ENCODE measurements at regions not wholly inside any gene's neighbourhood (a gene's known extent, or its start where the extent isn't known, plus 50 kb on each side); places are given as distances from the start of the nearest gene placed in this dataset.

DNA sequence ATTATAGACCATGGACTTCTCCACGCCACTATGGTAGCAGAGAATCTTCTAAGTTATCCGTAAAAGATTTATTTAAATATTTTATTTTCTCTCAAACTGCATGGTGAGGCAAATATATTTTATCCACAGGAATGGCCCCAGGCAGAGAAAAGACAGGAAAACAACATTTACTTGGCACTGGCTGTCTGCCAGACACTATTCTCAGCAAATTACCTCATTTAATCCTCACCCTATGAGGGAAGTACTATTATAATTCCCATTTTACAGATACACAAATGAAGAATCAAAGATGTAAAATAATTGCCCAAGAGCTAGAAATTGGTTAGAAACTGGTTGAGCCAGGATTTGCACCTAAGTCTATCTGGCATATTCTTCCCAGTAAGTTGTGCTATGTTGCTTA lies 361.4 kb upstream of the IL12A start:
- no peak for DNase-seq (ENCODE audit: low spot score in 2 of 2)
- Histone ChIP-seq H3K9me3 (no peaks in the 10 kb centered on the region), H3K36me3 (no peaks in the 10 kb centered on the region), H3K27me3 (no peaks in the 10 kb centered on the region), H3K4me3 (no peak overlapping the region), H3K4me1 (no peaks in the 10 kb centered on the region), H3K27ac (no peak overlapping the region)
- intact Hi-C loops (cut with DNase I) = no loop called here
- TF ChIP-seq, protein P1, sequence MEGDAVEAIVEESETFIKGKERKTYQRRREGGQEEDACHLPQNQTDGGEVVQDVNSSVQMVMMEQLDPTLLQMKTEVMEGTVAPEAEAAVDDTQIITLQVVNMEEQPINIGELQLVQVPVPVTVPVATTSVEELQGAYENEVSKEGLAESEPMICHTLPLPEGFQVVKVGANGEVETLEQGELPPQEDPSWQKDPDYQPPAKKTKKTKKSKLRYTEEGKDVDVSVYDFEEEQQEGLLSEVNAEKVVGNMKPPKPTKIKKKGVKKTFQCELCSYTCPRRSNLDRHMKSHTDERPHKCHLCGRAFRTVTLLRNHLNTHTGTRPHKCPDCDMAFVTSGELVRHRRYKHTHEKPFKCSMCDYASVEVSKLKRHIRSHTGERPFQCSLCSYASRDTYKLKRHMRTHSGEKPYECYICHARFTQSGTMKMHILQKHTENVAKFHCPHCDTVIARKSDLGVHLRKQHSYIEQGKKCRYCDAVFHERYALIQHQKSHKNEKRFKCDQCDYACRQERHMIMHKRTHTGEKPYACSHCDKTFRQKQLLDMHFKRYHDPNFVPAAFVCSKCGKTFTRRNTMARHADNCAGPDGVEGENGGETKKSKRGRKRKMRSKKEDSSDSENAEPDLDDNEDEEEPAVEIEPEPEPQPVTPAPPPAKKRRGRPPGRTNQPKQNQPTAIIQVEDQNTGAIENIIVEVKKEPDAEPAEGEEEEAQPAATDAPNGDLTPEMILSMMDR (IDR thresholded peaks at IDR 0.05) = no peak

DNA sequence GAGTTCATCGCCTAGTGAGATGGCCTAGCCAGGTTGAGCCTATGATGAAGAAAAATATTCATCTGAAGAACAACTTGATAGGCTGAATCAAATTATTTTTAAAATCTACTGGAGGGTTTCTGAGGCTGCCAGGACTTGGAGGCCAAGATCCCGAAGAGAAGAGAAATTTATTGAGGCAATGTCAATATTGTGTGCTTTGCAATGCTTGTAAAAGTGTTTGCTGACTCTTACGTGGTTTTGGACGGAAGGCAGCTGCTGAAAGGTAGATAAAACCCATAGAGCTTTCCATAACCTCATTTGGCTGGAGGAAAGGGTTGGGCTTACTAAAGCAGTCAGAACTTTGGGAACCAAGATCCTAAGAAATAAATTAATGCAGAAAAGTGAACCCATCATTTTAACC lies 361.0 kb upstream of the IL12A start:
- Histone ChIP-seq H3K4me3 (no peak overlapping the region), H3K36me3 (no peaks in the 10 kb centered on the region), H3K27ac (no peak overlapping the region), H3K27me3 (no peaks in the 10 kb centered on the region), H3K4me1 (no peaks in the 10 kb centered on the region), H3K9me3 (no peaks in the 10 kb centered on the region)
- intact Hi-C loops (cut with DNase I) = no loop called here
- no peak for DNase-seq (ENCODE audit: low spot score in 2 of 2)
- TF ChIP-seq, protein P1 (IDR thresholded peaks at IDR 0.05) = no peak

- intact Hi-C loops (cut with DNase I) = no loop called here
- Histone ChIP-seq H3K4me1 (no peaks in the 10 kb centered on the region), H3K9me3 (no peaks in the 10 kb centered on the region), H3K4me3 (no peak overlapping the region), H3K27me3 (no peaks in the 10 kb centered on the region), H3K27ac (no peak overlapping the region), H3K36me3 (no peaks in the 10 kb centered on the region)
- DNase-seq (ENCODE audit: low spot score in 2 of 2) = no peak
- TF ChIP-seq, protein P1 (IDR thresholded peaks at IDR 0.05) = no peak
Observed at GRCh38 chr3:159629329-159630084, 359.1 kb upstream of the IL12A start.

DNA sequence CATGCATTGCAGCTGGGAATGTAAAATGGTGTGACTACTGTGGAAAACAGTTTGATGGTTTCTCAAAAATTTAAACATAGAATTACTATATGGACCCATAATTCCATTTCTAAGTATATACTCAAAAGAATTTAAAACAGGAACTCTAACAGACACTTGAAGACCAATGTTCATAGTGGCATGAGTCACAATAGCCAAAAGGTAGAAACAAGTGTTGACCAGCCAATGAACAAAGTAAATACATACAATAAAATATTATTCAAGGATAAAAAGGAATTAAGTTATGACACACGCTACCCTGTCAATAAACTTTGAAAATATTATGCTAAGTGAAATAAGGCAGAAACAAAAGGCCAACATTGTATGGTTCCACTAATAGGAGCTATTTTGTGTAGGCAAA lies 357.4 kb upstream of the IL12A start:
- no peaks in the 10 kb centered on the region for H3K9me3 ChIP-seq
- no peak for DNase-seq (ENCODE audit: low spot score in 2 of 2)
- no peaks in the 10 kb centered on the region for H3K4me1 ChIP-seq
- TF ChIP-seq, protein P1 (IDR thresholded peaks at IDR 0.05) = no peak
- H3K4me3 ChIP-seq = no peak overlapping the region
- no peaks in the 10 kb centered on the region for H3K36me3 ChIP-seq
- H3K27me3 ChIP-seq = no peaks in the 10 kb centered on the region
- no peak overlapping the region for H3K27ac ChIP-seq
- intact Hi-C loops (cut with DNase I) = no loop called here

DNA sequence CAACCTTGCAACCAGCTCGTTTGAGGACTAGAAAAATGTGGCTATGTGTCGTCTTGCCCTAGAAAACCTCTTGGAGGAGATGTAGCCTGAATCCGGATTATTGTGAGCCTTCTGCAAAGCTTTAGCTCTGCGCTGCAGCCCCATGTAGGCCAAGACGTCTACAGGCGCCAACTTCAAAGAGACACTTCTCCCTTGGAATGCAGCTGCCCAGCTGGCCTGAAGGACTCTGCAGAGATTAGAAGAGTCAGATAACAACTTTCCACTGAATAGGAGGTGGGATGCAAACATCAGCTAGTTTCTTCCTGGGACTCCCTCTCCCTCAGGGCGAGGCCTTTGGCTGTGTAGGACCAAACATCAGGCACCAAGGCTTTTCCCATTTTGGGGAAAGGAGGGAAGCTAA lies 356.5 kb upstream of the IL12A start:
- Histone ChIP-seq H3K36me3 (no peaks in the 10 kb centered on the region), H3K9me3 (no peaks in the 10 kb centered on the region), H3K4me1 (no peaks in the 10 kb centered on the region), H3K4me3 (no peak overlapping the region), H3K27me3 (no peaks in the 10 kb centered on the region), H3K27ac (no peak overlapping the region)
- DNase-seq (ENCODE audit: low spot score in 2 of 2) = no peak
- TF ChIP-seq, protein P1 (IDR thresholded peaks at IDR 0.05) = no peak
- intact Hi-C loops (cut with DNase I) = no loop called here

DNA sequence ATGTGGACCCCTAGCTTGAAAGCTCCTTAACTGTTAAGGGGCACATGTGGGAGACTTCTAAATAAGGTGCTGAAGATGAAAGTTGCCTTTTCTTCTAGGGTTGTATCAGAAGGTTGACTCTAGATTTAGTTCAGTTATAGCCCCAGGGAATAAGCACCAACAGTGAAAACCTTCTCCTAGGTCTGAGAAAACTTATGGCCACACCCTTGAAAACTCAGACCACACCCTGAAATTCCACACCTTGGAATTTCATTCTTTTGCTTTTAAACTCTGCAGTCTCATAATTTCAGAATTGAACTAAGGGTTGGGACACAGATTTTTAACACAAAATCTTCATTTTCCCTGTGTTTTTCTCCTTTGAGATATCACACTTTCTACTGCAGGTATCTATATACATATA lies 355.8 kb upstream of the IL12A start:
- no peaks in the 10 kb centered on the region for H3K4me1 ChIP-seq
- intact Hi-C loops (cut with DNase I) = no loop called here
- DNase-seq (ENCODE audit: low spot score in 2 of 2) = no peak
- no peaks in the 10 kb centered on the region for H3K36me3 ChIP-seq
- no peak overlapping the region for H3K27ac ChIP-seq
- no peak overlapping the region for H3K4me3 ChIP-seq
- H3K27me3 ChIP-seq = no peaks in the 10 kb centered on the region
- no peaks in the 10 kb centered on the region for H3K9me3 ChIP-seq
- TF ChIP-seq, protein P1 (IDR thresholded peaks at IDR 0.05) = no peak
